ENCODE measurements at regions not wholly inside any gene's neighbourhood (a gene's known extent, or its start where the extent isn't known, plus 50 kb on each side); places are given as distances from the start of the nearest gene placed in this dataset.

DNA sequence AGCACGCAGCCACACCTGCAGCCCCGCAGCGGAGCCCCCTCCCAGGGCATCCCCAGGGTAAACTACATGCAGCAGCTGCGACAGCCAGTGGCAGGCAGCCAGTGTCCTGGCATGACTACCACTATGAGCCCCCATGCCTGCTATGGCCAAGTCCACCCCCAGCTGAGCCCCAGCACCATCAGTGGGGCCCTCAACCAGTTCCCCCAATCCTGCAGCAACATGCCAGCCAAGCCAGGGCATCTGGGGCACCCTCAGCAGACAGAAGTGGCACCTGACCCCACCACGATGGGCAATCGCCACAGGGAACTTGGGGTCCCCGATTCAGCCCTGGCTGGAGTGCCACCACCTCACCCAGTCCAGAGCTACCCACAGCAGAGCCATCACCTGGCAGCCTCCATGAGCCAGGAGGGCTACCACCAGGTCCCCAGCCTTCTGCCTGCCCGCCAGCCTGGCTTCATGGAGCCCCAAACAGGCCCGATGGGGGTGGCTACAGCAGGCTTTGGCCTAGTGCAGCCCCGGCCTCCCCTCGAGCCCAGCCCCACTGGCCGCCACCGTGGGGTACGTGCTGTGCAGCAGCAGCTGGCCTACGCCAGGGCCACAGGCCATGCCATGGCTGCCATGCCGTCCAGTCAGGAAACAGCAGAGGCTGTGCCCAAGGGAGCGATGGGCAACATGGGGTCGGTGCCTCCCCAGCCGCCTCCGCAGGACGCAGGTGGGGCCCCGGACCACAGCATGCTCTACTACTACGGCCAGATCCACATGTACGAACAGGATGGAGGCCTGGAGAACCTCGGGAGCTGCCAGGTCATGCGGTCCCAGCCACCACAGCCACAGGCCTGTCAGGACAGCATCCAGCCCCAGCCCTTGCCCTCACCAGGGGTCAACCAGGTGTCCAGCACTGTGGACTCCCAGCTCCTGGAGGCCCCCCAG lies 254.1 kb downstream of the GLI2 start:
- no peak for TF ChIP-seq CTCF (conservative IDR thresholded peaks at IDR 0.05; ENCODE audit: low read depth, low read length)
- no peak for DNase-seq (ENCODE audit: low read depth)
- no peak overlapping the region for H3K4me3 ChIP-seq (ENCODE audit: low read depth, low read length)

DNA sequence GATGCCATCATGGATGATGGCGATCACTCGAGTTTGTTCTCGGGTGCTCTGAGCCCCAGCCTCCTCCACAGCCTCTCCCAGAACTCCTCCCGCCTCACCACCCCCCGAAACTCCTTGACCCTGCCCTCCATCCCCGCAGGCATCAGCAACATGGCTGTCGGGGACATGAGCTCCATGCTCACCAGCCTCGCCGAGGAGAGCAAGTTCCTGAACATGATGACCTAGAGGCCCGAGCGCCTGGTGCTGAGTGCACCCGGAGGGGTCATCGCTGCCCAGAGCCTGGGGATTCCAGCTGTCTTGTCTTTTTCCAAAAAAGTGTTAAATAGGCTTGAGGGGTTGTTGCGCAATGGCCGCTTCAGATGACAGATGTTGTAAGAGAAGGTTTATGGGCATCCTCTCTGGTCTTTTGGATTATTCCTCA lies 254.8 kb downstream of the GLI2 start:
- no peak for DNase-seq (ENCODE audit: low read depth)
- no peak overlapping the region for H3K4me3 ChIP-seq (ENCODE audit: low read depth, low read length)
- TF ChIP-seq CTCF (conservative IDR thresholded peaks at IDR 0.05; ENCODE audit: low read depth, low read length): no peak

DNA sequence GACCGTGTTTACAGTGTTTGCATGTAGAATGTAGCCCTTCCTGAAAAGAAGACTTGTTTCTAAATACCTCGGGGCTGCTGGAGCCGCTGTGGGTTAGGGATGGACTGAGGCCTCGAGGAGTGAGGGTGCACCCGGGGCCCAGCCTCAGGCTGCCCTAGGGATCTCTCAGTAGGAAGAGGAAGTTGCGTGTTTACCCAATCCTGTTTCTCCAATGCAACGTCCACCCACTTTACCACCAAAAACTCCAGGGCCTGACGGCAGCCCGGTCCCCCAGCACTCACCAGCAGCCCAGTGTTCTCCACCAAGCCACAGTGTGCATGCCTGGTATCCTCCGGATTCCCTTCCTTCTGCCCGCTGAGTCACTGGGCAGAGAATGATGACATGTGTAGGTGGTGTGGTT lies 255.8 kb downstream of the GLI2 start:
- no peak for TF ChIP-seq CTCF (conservative IDR thresholded peaks at IDR 0.05; ENCODE audit: low read depth, low read length)
- no peak for DNase-seq (ENCODE audit: low read depth)
- H3K4me3 ChIP-seq (ENCODE audit: low read depth, low read length): no peak overlapping the region

DNA sequence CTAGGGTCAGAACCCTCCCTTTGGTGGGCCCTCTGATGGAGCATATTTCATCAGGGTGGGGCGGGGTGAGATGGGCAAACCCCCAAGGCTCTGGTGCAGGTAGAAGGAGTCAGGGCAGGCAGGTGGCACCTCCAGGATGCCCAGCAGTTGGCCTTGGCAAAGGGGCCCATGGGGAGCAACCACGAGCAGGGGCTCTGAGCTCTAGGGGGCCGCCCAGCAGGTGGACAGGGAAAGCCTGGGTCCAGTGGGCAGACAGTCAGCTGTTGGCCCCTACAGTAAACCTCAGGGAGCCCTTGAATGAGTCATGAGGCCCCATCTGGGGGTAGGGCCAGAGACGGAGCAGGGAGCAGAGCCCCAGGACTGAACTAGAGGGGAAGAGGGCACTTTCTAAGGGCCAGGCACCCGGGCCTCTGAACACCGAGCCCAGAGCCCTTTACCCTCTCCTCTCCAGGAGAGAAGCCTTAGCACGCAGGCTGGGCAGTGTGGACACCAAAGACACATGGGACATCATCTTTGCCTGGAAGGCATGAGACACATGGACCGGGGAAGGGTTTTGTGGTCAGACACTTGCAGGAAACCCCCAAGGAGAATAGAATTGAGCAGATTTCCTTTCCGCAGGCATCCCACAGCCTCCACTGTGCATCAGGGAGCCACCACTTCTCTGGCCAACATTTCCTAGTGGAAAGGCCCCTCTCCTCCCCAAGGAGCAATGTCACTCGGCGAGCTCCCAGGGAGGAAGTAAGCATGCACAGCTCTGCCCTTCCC lies 257.3 kb downstream of the GLI2 start:
- no peak overlapping the region for H3K4me3 ChIP-seq (ENCODE audit: low read depth, low read length)
- TF ChIP-seq CTCF (conservative IDR thresholded peaks at IDR 0.05; ENCODE audit: low read depth, low read length): no peak
- DNase-seq (ENCODE audit: low read depth): no peak

- DNase-seq (ENCODE audit: low read depth): no peak
- no peak overlapping the region for H3K4me3 ChIP-seq (ENCODE audit: low read depth, low read length)
- TF ChIP-seq CTCF (conservative IDR thresholded peaks at IDR 0.05; ENCODE audit: low read depth, low read length): no peak
Measured at GRCh38 chr2:120993661-120994060, 258.0 kb downstream of the GLI2 start.

DNA sequence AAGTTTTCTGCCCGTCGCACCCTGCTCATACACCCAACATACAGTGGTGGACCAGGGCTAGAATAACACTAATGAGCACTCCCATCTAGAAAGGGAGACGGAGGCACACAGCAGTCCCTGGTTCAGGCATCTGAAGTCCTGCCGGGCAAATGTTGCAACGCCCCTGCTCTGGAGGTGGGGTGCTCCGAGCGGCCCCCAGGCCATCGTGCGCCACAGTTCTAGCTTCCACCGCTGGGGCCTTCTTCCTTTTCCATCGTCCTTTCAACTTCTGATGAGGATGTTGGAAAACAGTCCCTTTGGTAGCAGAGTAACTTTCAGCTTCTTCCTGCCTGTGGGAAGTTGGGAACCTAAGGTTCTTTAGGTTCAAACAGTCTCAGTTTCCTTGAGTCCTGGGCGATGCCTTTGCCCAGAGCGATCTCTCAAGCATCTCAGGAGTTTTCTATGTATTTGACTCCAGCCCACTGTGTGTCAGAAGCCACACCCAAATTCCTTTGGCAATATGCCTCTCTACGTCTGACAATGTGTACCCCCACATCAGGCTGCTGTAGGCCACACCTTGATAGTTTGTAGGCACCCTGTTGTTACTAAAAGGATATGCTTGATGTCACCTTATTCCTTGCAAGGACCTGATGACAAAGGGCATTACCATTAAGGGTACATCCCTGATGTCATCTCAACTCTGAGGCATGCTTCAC lies 258.8 kb downstream of the GLI2 start:
- no peak for TF ChIP-seq CTCF (conservative IDR thresholded peaks at IDR 0.05; ENCODE audit: low read depth, low read length)
- H3K4me3 ChIP-seq (ENCODE audit: low read depth, low read length): no peak overlapping the region
- DNase-seq (ENCODE audit: low read depth): no peak

All from epithelial cell of proximal tubule (primary cell).